ENCODE measurements at regions not wholly inside any gene's neighbourhood (a gene's known extent, or its start where the extent isn't known, plus 50 kb on each side); places are given as distances from the start of the nearest gene placed in this dataset.
"Not testable (repeated sequence)": the region's sequence is repeated elsewhere in the genome, so short reads cannot be mapped to it uniquely, and the experiment has no call there.

DNA sequence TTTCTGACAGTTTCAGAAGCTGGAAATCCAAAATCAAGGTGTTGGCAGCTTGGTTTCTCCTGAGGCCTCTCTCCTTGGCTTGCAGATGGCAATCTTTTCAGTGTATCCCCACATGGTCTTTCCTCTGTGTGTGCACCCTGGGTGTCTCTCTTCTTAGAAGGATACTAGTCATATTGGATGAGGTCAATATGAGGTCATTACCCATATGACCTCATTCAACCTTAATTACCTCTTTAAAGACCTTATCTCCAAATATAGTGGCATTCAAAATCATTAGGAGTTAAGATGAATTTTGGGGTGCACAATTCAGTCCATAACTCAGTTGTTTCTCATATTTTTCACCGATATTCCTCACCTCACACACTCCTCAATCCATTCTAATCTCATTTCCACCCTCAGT is 92.4 kb upstream of the TGM3 start:
- no peak for DNase-seq

DNA sequence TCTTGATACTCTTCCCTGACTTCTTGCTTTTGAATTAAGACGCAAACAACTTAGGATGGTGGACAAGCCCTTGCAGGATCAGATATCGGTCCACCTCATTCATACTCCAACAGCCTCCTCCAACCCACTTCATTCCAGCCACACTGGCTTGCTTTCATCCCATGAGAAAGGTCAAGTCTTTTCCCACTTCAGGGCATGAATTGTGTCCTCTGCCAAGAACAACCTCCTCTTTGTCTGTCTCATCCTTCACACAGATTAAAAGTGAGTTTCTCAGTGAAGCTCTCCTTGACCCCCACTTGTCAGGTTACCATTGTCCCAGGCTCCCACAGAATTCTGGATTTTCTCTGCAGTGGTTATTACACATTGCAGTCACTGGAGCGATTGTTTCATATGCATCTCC is 91.8 kb upstream of the TGM3 start:
- DNase-seq, result no peak

DNA sequence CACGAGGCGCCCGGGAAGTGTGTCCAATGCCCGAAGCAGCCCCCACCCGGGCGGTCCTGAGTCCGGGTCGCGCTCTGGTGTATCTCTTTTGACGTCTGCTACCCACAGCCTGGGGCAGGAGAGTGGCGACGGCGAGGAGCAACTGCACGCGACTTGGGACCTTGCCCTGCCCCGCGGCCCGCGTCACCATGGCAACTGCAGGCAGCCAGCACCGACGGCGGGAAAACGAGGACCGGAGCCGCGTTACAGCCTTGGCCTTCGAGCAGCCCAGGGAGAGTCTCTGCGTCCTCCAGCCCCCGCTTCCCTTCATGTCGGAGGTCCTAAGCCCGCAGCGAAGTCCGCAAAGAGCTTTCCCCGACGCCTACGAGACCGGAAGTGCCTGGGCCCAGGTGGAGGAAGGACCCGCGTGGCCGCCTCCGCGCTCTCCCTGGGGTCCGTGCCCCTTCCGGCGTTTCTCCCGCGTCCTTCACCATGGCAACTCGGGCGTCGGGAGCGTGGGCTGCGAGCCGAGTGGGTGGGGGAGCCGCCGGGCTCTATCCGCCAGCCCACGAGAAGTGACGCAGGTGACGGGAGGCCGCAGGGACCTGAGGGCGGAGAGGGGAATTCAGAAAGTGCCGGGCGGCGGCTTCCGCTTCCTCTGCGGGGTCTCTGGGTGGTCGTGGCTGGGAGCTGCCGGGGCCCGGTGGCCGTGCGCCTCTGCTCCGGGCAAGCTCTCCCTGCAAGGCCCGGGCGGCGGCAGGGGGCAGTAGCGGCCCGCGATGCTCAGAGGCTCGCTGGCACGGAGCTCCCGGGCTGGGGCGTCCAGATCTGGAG is 88.6 kb upstream of the TGM3 start:
- peak; percentile 34 to 65 for DNase-seq

DNA sequence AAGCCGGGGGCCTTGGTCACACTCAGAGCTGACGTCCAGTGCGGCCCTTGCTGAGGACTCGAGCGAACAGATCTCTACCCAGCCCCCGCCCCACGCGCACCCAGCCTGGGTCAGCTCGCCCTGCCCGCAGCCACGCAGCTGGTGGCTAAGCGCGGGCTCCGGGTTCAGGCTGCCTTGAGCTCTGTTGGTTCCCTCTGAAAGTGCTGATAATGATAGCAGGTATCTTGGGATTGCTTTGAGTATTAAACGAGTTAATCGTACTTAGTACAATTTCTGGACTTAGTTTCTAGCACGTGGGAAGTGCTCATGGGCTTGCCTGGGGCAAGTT is 88.1 kb upstream of the TGM3 start:
- no peak for DNase-seq

DNA sequence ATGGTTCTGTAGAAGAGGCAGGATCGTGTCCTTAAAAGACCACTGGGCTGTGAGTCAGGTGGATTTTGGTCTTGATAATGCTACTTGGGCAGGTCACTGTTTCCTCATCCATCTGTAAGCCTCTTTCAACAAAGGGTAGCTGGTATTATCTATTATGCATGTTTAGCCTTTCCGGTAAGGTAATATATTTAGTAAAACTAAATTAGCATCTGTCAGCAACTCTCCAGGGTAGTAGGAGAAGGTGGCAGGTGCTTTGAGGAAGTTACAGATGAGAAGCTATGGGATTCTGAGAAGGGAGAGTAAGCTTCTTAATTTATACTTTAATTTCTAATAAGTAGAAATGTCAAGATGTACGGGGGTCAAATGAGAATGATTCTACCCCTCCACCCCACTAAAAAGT is 86.9 kb upstream of the TGM3 start:
- DNase-seq, result no peak

DNA sequence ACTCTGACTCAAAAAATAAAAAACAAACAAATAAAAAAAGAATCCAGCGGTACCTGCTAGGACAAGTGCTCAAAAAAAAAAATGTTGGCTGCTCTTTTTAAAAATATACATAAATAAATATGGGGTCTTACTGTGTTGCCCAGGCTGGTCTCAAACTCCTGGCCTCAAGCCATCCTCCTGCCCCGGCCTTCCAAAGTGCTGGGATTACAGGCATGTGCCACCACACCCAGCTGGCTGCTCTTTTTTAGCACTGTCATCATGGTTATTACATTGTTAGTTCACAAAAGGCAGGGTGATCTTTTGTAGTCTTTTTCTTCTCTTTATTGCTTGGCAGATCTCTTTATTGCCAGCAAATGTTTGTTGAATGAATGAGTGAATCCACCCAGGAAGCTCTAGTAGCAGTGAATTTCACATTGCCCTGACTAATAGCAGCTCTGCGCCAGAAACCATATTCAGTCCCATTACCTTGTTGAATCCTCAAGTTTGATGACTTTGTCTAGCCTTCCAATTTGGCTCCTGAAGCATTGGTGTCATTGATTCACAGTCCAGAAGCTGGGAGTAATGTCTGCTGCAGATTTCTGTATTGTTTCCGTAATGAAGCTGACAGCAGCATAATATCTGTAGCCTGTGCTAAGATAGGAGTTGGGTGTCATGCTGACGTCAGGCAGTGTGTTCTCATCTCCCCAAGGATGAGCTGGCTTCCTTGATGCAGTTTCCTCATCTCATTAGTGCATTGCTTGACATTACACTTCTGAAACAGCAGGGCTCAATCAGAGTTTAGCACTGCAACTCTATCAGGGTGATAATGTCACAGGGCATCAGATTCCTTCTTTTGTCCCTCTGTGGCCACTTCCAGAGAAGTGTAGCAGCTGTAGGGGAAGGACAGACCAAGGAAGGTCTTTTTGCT is 84.9 kb upstream of the TGM3 start:
- peak; percentile 4 to 66 for DNase-seq

DNA sequence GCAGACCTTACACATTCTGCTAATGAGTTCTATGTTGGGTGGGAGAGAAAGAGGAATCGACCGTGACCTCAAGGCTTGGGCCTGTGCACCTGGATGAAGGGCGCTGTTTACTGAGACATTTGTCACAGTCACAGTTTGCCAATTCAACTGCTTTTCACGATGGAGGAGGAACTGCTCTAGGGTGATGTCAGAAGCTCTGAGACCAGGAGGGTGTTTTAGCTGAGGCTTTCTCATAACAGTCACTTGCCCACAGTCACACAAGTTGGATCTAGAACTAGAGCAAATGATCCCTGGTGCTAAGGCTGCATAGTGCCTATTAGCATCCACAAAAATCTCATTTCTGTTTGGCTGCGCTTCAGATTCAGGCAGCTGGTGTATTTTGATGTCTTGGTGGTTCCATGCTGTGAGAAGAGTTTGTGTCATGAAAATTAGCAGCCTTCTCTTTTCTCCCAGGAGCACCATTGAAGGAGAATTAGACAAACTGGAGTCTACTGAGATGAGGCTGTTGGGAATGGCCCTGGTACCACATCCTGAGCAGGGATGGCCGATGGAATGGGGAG is 83.3 kb upstream of the TGM3 start:
- no peak for DNase-seq

DNA sequence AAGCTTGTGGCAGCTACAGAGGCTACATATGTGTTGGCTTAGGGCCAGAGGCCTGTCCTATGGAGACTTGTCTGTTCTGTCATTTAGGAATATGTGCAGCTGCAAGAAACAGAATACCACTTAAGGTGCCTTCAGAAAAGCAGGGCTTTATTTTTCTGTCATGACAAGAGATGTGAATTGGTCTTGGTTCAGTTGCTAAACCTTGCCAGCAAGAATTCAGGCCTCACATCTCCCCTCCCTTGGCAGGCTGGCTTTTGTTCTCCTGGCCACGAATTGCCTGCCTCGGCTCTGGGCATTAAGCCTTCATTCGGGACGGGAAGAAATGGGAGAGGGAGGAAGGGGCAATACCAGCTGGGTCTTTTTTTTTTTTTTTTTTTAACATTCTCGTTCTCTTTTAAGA is 82.4 kb upstream of the TGM3 start:
- no peak for DNase-seq

DNA sequence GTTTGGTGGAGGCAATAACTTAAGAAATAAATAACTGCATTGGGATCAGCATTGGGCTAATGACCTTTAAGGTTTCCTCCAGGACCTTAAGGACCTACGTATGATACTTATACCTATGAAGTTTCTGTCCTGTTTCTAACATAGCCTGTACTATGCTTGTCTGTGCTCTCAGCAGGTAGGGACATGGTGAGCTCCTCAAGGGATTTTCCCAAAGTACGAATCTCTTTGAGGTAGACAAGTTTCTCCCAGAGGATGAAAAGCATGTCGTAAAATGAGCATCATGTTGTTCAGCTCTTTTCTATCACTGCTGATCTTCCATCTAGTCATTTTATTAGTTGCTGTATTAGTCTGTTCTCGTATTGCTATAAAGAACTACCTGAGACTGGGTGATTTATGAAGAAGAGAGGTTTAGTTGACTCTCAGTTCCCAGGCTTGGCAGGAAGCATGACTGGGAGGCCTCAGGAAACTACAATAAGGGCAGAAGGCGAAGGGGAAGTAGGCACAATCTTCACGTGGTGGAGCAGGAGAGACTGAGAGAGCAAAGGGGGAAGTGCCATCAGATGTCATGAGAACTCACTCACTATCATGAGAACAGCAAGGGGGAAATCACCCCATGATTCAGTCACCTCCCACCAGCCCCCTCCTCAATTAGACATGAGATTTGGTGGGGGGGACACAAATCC is 77.8 kb upstream of the TGM3 start:
- peak; percentile 10 to 67 for DNase-seq

DNA sequence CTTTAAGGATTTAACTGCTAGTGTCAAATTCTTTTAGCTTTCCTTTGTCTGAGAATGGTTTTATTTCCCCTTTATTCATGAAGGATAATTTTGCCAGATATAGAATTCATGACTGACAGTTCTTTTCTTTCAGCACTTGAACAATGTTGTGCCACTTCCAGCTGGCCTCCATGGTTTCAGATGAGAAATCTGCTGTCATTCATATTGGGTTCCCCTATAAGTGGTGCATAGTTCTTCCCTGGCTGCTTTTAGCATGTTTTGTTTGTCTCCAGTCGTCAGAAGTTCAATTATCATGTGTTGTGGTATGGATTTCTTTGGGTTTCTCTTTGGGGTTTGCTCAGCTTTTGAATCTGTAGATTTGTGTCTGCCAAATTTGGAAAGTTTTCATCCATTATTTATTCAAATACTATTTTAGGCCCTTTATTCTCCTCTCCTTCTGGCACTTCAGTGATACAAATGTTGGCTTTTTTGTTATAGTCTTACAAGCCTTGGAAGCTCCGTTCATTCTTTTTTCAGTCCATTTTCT is 76.3 kb upstream of the TGM3 start:
- DNase-seq, result no peak

DNA sequence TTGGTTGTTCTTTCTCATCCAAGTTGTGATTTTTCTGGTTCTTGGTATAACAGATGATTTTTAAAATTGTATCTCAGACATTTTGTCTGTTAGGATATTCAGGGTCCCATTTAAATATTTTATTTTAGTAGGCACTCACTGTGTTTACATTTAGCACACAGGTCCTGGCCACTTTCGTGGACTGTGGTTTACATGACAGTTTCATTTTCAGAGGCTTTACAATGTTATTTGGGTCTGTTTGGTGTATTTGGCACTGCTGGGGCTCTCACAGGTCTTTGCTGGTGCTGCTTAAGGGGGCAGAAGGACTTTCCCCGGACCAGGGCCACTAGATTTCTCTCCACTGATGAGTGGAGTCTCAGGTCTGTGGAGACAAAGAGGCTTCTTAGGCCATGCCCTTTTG is 75.5 kb upstream of the TGM3 start:
- no peak for DNase-seq

DNA sequence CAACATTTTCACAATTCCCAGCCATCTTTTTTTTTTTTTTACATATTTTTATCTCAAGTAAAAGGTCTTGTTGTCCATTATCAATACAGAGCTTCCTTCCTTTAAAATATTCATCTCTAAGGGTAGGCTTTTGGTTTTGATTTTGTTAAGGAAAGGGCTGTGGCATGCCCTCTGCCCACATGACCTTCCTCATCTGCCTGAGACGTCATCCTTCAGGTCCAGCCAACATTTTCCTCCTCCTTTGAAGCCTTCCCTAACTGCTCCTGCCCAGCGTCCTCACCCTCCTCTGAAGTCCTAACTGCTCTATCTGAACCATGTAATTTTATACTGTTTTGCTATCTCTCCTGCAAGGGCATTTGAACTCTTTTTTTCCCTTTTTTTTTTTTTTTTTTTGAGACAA is 73.9 kb upstream of the TGM3 start:
- DNase-seq, result no peak

DNA sequence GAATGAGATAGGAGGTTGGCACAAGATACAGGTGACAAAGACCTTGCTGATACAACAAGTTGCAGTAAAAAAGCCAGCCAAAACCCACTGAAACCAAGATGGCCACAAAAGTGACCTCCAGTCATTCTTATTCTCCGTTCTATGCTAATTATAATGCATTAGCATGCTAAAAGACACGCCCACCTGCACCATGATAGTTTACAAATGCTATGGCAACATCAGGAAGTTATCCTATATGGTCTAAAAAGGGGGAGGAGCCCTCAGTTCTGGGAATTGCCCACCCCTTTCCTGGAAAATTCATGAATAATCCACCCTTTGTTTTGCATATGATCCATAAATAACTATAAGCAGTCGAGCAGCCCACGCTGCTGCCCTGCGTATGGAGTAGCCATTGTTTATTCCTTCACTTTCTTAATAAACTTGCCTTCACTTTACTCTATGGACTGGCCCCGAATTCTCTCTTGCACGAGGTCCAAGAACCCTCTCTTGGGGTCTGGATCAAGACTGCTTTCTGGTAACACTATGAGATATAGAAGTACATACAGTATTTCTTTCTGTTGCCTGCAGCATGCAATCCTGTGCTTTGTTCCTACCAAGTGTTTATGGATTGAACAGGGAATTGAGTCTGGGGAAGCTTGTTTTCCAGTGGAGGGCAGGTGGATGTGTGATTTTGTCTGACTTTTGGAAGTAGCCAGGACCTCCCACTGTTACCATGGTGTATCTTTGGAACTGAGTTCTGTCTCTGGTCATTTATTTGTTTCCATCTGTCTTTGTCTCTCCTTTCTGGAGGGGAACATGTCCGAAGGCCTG is 72.0 kb upstream of the TGM3 start:
- no peak for DNase-seq

DNA sequence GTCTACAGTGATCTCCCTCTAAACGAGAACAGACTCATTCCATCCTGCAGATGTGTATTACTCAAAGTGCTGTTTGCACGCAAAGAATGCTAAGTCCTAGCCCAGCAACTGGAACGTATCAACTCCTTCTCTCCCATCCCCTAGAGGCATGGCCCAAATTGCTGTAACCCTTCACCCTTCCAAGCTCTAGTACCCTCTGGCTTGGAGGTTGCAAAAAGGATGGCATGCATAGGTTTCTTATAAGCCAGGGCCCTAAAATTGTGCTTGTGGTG is 71.5 kb upstream of the TGM3 start:
- no peak for DNase-seq

DNA sequence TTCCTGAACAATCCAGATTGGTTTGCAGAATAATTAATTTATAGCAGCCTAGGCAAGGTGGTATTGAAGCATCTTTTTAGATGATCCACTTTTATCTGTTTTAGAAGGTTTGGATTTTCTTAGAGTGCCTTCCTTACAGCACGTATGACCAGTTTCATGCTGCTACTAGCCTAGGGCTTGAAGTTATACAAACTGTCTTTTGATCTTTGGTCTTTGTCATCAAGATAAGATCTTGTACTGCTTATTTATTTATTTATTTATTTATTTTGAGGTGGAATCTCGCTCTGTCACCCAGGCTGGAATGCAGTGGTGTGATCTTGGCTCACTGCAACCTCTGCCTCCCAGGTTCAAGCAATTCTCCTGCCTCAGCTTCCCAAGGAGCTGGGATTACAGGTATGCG is 68.5 kb upstream of the TGM3 start:
- DNase-seq, result not testable (repeated sequence)

DNA sequence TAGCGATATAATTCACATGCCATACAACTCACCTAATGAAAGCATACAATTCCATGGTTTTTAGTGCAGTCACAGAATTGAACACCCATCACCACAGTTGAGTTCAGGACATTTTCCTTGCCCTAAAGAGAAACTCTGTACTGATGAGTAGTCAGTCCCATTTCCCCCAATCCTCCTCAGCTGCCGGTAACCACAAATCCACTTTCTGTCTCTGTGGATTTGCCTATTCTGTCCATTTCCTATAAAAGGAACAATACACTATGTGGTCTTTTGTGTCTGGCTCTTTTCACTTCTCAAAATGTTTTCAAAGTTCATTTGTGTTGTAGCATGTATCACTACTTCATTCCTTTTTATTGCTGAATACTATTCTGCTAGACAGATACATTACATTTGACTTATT is 67.9 kb upstream of the TGM3 start:
- no peak for DNase-seq

DNA sequence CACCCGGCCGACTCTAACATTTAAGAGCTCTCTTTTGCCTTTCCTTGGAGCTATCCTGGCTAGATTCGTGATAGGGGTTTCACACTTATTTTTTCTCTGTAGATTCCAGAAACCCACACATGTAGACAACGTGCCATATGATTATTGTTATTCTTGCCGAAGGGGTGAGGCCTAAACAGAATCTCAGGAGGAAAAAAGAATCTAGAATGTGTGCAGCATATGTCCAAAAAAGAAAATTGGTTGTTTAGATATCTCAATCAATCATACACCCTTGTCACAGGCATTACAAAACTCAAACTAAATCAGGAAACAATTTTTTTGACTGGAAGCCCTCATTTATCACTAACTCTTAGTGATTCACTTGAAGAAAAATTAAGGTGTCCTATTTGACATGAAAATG is 66.9 kb upstream of the TGM3 start:
- no peak for DNase-seq

DNA sequence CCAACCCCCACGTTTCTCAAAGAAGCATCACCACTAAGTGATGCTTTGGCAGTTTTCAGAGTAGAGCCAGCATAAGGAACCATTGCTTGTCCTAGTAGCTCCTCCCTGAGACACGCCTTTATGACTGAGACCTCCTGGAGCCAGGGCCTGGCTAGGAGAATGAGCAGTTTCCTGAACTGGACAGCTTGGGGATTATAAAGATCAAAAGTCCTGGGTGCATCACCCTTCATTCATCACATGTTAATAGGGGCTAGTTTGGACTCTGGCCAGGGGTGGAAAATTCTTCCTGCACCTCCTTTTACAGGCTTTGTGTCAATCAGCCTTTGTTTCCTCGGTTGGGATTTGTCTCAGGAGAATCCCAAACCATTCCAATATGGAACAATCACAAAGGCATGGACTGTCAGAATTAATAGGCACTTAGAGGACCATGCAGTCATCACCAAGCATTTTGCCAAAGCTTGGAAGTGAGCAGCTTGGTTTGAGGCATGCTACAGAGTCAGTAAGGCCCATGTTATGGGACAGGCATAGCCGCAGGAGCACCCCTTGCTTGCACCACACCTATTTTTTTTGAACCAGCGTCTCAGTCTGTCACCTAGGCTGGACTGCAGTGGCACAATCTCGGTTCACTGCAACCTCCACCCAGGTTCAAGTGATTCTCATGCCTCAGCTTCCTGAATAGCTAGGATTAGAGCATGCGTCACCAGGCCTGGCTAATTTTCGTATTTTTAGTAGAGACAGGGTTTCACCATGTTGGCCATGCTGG is 64.9 kb upstream of the TGM3 start:
- no peak for DNase-seq

DNA sequence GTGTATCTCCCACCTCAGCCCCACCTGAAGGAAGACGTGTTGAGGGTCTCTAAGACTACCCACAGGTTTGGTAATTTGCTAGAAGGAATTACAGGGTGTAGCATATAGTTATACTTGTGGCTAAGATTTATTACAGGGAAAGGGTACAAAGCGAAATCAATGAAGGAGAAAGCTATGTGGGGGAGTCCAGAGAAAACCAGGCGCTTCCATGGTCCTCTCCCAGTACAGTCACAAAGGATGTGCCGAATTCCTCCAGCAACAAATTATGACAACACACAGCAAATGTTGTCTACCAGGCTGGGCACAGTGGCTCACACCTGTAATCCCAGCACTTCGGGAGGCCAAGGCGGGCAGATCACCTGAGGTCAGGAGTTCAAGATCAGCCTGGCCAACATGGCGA is 64.1 kb upstream of the TGM3 start:
- DNase-seq, result no peak

DNA sequence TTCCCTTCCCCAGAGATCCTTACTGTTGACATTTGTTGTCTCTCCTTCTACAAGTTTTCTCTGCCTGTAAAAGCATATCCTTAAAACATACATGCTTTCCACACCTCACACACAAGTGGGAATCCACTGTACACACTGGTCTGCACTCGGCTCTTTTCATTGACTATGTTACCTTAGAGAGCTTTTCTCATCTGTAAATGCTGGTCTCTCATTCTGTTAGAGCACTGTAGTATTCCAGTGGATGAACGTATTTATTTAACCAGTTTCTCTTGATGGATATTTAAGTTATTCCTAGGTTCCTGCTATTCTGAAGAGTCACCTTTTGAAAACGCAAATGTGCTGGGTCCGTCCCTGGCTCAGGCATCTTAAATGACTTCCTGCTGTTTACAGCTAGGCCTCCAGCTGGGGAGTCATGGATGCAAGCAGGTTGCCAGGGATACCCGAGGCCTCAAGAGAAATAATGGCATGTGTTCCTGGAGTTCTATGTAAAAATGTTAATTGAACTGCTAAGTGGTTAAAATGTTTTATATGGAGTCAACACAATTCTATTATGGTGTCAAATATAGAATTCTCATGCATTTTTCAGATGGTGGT is 61.1 kb upstream of the TGM3 start:
- DNase-seq, result no peak

DNA sequence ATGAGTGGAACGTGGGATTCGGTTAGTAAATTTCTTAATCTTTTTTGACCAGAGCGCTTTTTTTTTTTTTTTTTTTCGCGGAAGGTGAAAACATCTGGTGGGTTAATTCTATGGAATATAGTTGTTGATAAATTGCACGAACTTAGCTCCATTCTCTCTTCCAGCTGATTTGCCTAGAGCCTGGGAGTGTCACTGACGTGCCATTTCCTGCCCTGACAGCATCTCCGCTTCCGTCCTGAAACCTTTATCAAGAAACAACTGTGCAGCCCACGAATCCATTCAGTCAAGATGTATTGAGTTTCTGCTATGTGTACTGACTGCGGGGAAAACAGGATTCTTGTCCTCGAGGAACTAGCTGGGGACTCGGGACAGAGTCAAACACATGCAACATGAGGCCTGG is 59.5 kb upstream of the TGM3 start:
- DNase-seq, result no peak
